H1 (cell line): ENCODE measurements at regions not wholly inside any gene's neighbourhood (a gene's known extent, or its start where the extent isn't known, plus 50 kb on each side); places are given as distances from the start of the nearest gene placed in this dataset.

Source experiments
- CTCF ChIA-PET: fragments of 300-600 bp; sonication (Branson Sonifier 250); formaldehyde crosslinking; loops from one replicate; lab custom pipeline; 2021; ENCODE audit not compliant: partially characterized antibody; lab: Charles Lee
- POLR2A ChIA-PET: fragments of 300-600 bp; sonication (Branson Sonifier 250); formaldehyde crosslinking; loops from one replicate; lab custom pipeline; 2021; ENCODE audit warnings: inconsistent platforms; ENCODE audit not compliant: partially characterized antibody; lab: Charles Lee
- DNase-seq, 2 experiments: peaks; one replicate each; pipeline versions ENCODE4 v3.0.0 to v3.0.0-alpha.2; 2010 to 2022; ENCODE audit warnings: low spot score in 2 of 2, low read depth in 1 of 2, mixed read lengths in 1 of 2
- FAIRE-seq: peaks from 2 replicates; lab custom pipeline; 2011; peaks lifted over from hg19 to GRCh38; lab: Jason Lieb, UNC
- H2AFZ ChIP-seq: 2 replicates; pipeline ENCODE4 v1.8.1; 2012; ENCODE audit warnings: low read length, inconsistent platforms
- H2AK5ac ChIP-seq: 2 replicates; pipeline ENCODE4 v1.6.1; 2013; ENCODE audit warnings: low read depth, low read length
- H2BK120ac ChIP-seq: replicated peaks from 2 replicates; pipeline ENCODE3; 2013; ENCODE audit warnings: low read depth, low read length, inconsistent platforms
- H2BK12ac ChIP-seq: 2 replicates; pipeline ENCODE4 v1.6.1; 2013; ENCODE audit warnings: low read depth, low read length
- H2BK15ac ChIP-seq: 2 replicates; pipeline ENCODE4 v1.6.1; 2013; ENCODE audit warnings: low read length
- H2BK20ac ChIP-seq: 2 replicates; pipeline ENCODE4 v1.6.1; 2013; ENCODE audit warnings: low read length
- H2BK5ac ChIP-seq: 2 replicates; pipeline ENCODE4 v1.6.1; 2013; ENCODE audit warnings: low read depth, low read length
- H3K14ac ChIP-seq: 2 replicates; pipeline ENCODE4 v1.6.1; 2013; ENCODE audit warnings: inconsistent platforms; ENCODE audit not compliant: insufficient read length
- H3K18ac ChIP-seq: 2 replicates; pipeline ENCODE4 v1.6.1; 2013; ENCODE audit warnings: low read length; ENCODE audit errors: extremely low read depth
- H3K23ac ChIP-seq: 2 replicates; pipeline ENCODE4 v1.6.1; 2013; ENCODE audit warnings: inconsistent platforms; ENCODE audit not compliant: insufficient read length
- H3K23me2 ChIP-seq: 2 replicates; pipeline ENCODE4 v1.6.1; 2013; ENCODE audit warnings: low read depth, low read length
- H3K27ac ChIP-seq: 2 replicates; pipeline ENCODE4 v1.6.1; 2011; ENCODE audit warnings: low read depth, low read length, inconsistent platforms
- H3K27me3 ChIP-seq, 4 experiments: replicated peaks in 1 of 4; 1 replicate in 1 of 4; 2 replicates in 3 of 4; pipeline versions ENCODE4 v1.6.1 to v1.8.1; 2011 to 2013; ENCODE audit warnings: low read length in 3 of 4, mild to moderate bottlenecking in 3 of 4, inconsistent platforms in 2 of 4, mixed read lengths in 2 of 4, moderate library complexity in 1 of 4; ENCODE audit not compliant: control insufficient read depth in 3 of 4, insufficient read depth in 3 of 4; ENCODE audit errors: extremely low read depth in 1 of 4
- H3K36me3 ChIP-seq, 4 experiments: 2 replicates each; pipeline versions ENCODE4 v1.6.1 to v1.8.1; 2011 to 2013; ENCODE audit warnings: mild to moderate bottlenecking in 4 of 4, low read length in 3 of 4, moderate library complexity in 2 of 4, control low read depth in 1 of 4, inconsistent platforms in 1 of 4; ENCODE audit not compliant: insufficient read depth in 4 of 4, control insufficient read depth in 2 of 4
- H3K4ac ChIP-seq: replicated peaks from 2 replicates; pipeline ENCODE3; 2013; ENCODE audit warnings: low read length, low read depth, mixed read lengths, inconsistent platforms; ENCODE audit not compliant: insufficient read length
- H3K4me1 ChIP-seq, 4 experiments: replicated peaks in 1 of 4; 1 replicate in 1 of 4; 2 replicates in 3 of 4; pipeline versions ENCODE4 v1.6.1 to v1.8.1; 2011 to 2013; ENCODE audit warnings: low read length in 3 of 4, inconsistent platforms in 2 of 4, mixed read lengths in 1 of 4; ENCODE audit not compliant: insufficient read depth in 4 of 4, control insufficient read depth in 3 of 4
- H3K4me2 ChIP-seq, 2 experiments: 2 replicates each; pipeline versions ENCODE4 v1.6.1 to v1.8.1; 2011 to 2013; ENCODE audit warnings: low read depth in 2 of 2, low read length in 2 of 2, control low read depth in 1 of 2, inconsistent platforms in 1 of 2, mild to moderate bottlenecking in 1 of 2; ENCODE audit not compliant: insufficient read depth in 1 of 2
- H3K4me3 ChIP-seq, 4 experiments: fragments of 200-600, 300-600 bp in 1 of 4; sonication (generic), shearing (Covaris generic), sonication (Bioruptor Twin) in 1 of 4; 2 replicates each; pipeline versions ENCODE4 v1.5.1 to v1.8.1; 2011 to 2016; ENCODE audit warnings: low read length in 4 of 4, low read depth in 3 of 4, control low read depth in 2 of 4, inconsistent platforms in 2 of 4, mild to moderate bottlenecking in 2 of 4, mixed read lengths in 1 of 4, moderate library complexity in 1 of 4; ENCODE audit not compliant: insufficient read depth in 2 of 4; ENCODE audit errors: extremely low read depth in 1 of 4
- H3K56ac ChIP-seq: replicated peaks from 2 replicates; pipeline ENCODE3; 2013; ENCODE audit warnings: low read depth, mild to moderate bottlenecking, mixed read lengths, low read length, inconsistent platforms; ENCODE audit not compliant: insufficient read length
- H3K79me1 ChIP-seq: 2 replicates; pipeline ENCODE4 v1.6.1; 2013; ENCODE audit warnings: low read depth, low read length, control low read depth
- H3K79me2 ChIP-seq, 2 experiments: 2 replicates each; pipeline versions ENCODE4 v1.6.1 to v1.8.1; 2012 to 2013; ENCODE audit warnings: low read length in 2 of 2, mild to moderate bottlenecking in 2 of 2, inconsistent platforms in 1 of 2; ENCODE audit not compliant: insufficient read depth in 2 of 2, control insufficient read depth in 1 of 2
- H3K9ac ChIP-seq, 4 experiments: replicated peaks in 1 of 4; 1 replicate in 1 of 4; 2 replicates in 3 of 4; pipeline versions ENCODE4 v1.6.1 to v1.8.1; 2011 to 2013; ENCODE audit warnings: low read depth in 3 of 4, low read length in 3 of 4, control low read depth in 2 of 4, mild to moderate bottlenecking in 2 of 4, moderate library complexity in 2 of 4, inconsistent platforms in 1 of 4; ENCODE audit errors: extremely low read depth in 1 of 4
- H3K9me3 ChIP-seq, 2 experiments: 2 replicates each; pipeline versions ENCODE4 v1.6.1 to v1.8.1; 2012 to 2013; ENCODE audit warnings: mild to moderate bottlenecking in 2 of 2, moderate library complexity in 2 of 2, control low read depth in 1 of 2, inconsistent platforms in 1 of 2, low read depth in 1 of 2, low read length in 1 of 2, mixed read lengths in 1 of 2; ENCODE audit not compliant: insufficient read depth in 2 of 2
- H4K20me1 ChIP-seq, 2 experiments: replicated peaks in 1 of 2; 2 replicates each; pipeline versions ENCODE3 to v1.8.1; 2011 to 2013; ENCODE audit warnings: inconsistent platforms in 2 of 2, low read length in 2 of 2, mild to moderate bottlenecking in 1 of 2; ENCODE audit not compliant: insufficient read depth in 2 of 2, control insufficient read depth in 1 of 2
- H4K5ac ChIP-seq: 2 replicates; pipeline ENCODE4 v1.6.1; 2013; ENCODE audit warnings: low read length, low read depth, mixed read lengths, inconsistent platforms; ENCODE audit not compliant: insufficient read length
- H4K8ac ChIP-seq: 2 replicates; pipeline ENCODE4 v1.8.0; 2013; ENCODE audit warnings: mild to moderate bottlenecking, moderate library complexity, low read length, inconsistent platforms; ENCODE audit not compliant: insufficient read depth; ENCODE audit errors: extremely low read depth
- H4K91ac ChIP-seq: replicated peaks from 2 replicates; pipeline ENCODE3; 2013; ENCODE audit warnings: low read length, mixed read lengths, inconsistent platforms; ENCODE audit not compliant: insufficient read length
- CBX5 ChIP-seq: fragments of 300-800, 300-1000 bp; sonication (generic); IDR thresholded peaks from 2 replicates; pipeline ENCODE4 v1.7.1; 2016; ENCODE audit warnings: antibody characterized with exemption, low read length, low read depth
- EP300 ChIP-seq, 2 experiments: IDR thresholded peaks; 1 replicate in 1 of 2; 2 replicates in 1 of 2; pipeline ENCODE4 v1.6.1; 2011 to 2012; ENCODE audit warnings: low read depth in 2 of 2, low read length in 2 of 2, mild to moderate bottlenecking in 2 of 2, borderline replicate concordance in 1 of 2, inconsistent platforms in 1 of 2, moderate library complexity in 1 of 2
- SIX5 ChIP-seq: IDR thresholded peaks from 2 replicates; pipeline ENCODE4 v1.6.1; 2011; ENCODE audit warnings: mild to moderate bottlenecking, low read depth, low read length
- WGBS, 2 experiments: shearing (Covaris generic) in 1 of 2; methylation state at CpG; one replicate each; pipeline versions ENCODE4 v1.1.6 to v1.1.7; 2013 to 2015; ENCODE audit warnings: low lambda C conversion rate in 2 of 2, mixed read lengths in 2 of 2, inconsistent platforms in 1 of 2, low coverage in 1 of 2, missing lambda C conversion rate in 1 of 2; ENCODE audit not compliant: insufficient replicate concordance in 2 of 2, insufficient coverage in 1 of 2, insufficient read length in 1 of 2; ENCODE audit errors: extremely low coverage in 1 of 2, missing lambda C conversion rate in 1 of 2; 5-methylcytosine and 5-hydroxymethylcytosine counted together

GRCh38 chr20:22836877-22837276 is 198.2 kb upstream of the SSTR4 start:
- Histone ChIP-seq H2AK5ac (no peak overlapping the region), H3K23ac (no peak overlapping the region), H3K4ac (no peak overlapping the region), H3K4me1 (no peaks in the 10 kb centered on the region), H2AFZ (peak overlapping the region; percentile 31; the same call in 1 of the 2 replicates), H3K36me3 (no peaks in the 10 kb centered on the region), H2BK12ac (no peak overlapping the region), H3K4me3 (no peak overlapping the region), H2BK20ac (no peak overlapping the region), H3K56ac (no peak overlapping the region), H4K5ac (no peak overlapping the region), H3K18ac (no peak overlapping the region), H2BK5ac (no peak overlapping the region), H3K27ac (no peak overlapping the region), H3K4me2 (no peak overlapping the region), H3K9me3 (no peaks in the 10 kb centered on the region), H4K8ac (no peak overlapping the region), H3K9ac (no peak overlapping the region), H3K14ac (no peak overlapping the region), H3K27me3 (no peaks in the 10 kb centered on the region), H2BK120ac (no peak overlapping the region), H3K23me2 (no peaks in the 10 kb centered on the region), H3K79me1 (no peaks in the 10 kb centered on the region), H2BK15ac (no peak overlapping the region), H4K91ac (no peak overlapping the region), H4K20me1 (no peaks in the 10 kb centered on the region), H3K79me2 (no peaks in the 10 kb centered on the region)
- DNase-seq (no peak), FAIRE-seq (no peak)
- WGBS, 2 experiments = 93% methylated on average over 1 of the region's 1 CpG; no CpG with 5 or more reads in 1 of the 2 experiments
- POLR2A ChIA-PET = no interaction called here
- CTCF ChIA-PET = interaction anchor here (1.0 to 1.2 kb wide), 2 partner anchors 137 to 153 kb away, joined by 4 to 5 read pairs; no protein-coding TSS in a partner anchor
- no peak for TF ChIP-seq EP300 (IDR thresholded peaks at IDR 0.05; ENCODE audit: borderline replicate concordance in 1 of 2, low read depth in 2 of 2, low read length in 2 of 2)
- no peak for TF ChIP-seq SIX5
- TF ChIP-seq CBX5 = no peak
